Esophagus mucosa (tissue), 1 donor: ENCODE measurements at regions not wholly inside any gene's neighbourhood (a gene's known extent, or its start where the extent isn't known, plus 50 kb on each side); places are given as distances from the start of the nearest gene placed in this dataset.
A peak's percentile ranks its signal among the peaks of the same experiment; 100 is the strongest.
"Not testable (repeated sequence)": the region's sequence is repeated elsewhere in the genome, so short reads cannot be mapped to it uniquely, and the experiment has no call there.

Experiments used
- ATAC-seq: fragments of 200-7000 bp; cut with Tn5 transposase; one replicate; pipeline ENCODE4 v1.9.1; 2020
- donor health status: DM: yes; HTN: yes; CAD: no.

GRCh38 chr22:49004484-49005399 is 822.9 kb downstream of the BRD1 start:
- ATAC-seq = no peak

DNA sequence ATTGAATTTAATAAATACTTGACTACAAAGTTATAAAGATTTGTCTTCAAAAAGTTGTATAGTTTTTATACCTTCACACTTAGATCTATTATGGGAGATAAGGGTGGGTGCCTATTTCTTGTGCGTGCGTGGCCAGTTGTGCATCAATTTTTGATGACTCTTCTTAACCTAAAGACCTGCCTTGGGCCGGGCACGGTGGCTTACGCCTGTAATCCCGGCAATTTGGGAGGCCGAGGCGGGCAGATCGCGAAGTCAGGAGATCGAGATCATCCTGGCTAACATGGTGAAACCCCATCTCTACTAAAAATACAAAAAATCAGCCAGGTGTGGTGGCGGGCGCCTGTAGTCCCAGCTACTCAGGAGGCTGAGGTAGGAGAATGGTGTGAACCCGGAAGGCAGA is 830.1 kb downstream of the BRD1 start:
- ATAC-seq = not testable (repeated sequence)

GRCh38 chr22:48993655-48994054 is 834.0 kb downstream of the BRD1 start:
- no peak for ATAC-seq

DNA sequence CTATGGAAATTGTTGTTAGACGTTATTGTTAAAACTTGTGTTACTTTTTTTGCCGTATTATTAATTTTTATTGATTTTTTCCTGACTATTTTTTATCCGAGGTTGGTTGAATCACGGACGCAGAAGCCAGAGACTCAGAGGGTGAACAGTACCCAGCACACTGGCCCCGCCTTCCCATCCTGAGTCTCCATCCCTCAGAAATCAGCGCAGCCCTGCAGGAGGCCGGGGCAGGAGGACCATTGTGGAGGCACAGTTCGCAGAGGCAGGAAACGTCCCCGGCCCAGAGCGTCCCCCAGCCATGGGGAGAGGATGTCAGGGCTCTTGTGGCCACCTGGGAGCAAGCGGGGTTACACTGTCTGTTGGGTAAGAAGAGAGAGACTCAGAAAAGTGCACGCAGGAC is 843.0 kb downstream of the BRD1 start:
- no peak for ATAC-seq

GRCh38 chr22:48982321-48982905 is 845.3 kb downstream of the BRD1 start:
- no peak for ATAC-seq

DNA sequence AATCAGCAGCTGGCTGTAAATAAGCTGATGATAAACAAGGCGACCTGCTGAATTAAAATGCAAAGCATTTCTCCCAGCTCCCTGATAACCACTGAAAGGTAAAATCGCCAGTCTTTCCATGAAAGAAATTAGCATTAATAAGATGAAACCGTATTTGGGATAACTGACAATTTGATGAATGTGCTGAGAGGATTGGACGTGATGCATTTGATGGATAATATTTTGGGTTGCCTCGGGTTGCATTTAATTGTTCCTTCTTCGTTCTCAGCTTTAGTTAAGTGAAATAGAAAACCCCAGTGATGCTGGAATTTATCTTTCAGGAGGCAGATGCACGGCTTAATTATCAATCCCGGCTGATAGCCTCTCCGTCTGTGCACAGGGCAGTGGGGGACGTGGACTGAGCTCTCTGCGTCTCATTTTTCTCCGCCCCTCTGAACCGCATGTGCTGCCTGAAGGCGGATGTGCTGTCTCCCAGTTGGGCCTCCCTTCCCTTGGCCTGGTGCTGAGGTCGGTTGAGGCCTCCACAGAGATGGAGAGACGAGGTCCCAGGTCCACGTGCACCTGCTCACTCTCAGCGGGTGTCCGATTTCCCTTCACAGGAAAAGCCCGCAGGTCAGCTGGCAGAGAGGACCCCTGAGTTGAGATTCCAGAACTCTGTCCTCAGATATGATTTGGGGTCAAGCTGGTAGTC is 846.2 kb downstream of the BRD1 start:
- no peak for ATAC-seq

DNA sequence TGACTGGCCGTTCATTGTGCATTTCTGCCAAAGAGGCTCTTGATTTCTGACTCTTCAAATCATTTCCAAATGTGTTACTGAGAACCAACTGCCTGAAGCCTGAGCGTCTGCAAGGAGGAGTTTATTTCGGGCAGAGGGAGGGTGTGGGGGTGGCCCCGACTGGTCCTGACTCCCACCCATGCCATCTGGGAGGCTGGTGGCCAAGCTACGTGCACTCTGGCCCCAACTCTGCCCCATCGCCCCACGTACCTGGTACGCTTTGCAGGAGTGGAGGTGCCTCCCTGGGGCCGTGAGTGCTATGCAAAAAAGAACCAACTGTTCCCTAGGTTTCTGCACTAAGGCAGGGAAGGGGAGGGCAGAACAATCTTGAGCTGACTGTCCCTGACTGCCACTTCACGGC is 846.8 kb downstream of the BRD1 start:
- ATAC-seq = no peak

GRCh38 chr22:48980409-48980808 is 847.3 kb downstream of the BRD1 start:
- no peak for ATAC-seq

DNA sequence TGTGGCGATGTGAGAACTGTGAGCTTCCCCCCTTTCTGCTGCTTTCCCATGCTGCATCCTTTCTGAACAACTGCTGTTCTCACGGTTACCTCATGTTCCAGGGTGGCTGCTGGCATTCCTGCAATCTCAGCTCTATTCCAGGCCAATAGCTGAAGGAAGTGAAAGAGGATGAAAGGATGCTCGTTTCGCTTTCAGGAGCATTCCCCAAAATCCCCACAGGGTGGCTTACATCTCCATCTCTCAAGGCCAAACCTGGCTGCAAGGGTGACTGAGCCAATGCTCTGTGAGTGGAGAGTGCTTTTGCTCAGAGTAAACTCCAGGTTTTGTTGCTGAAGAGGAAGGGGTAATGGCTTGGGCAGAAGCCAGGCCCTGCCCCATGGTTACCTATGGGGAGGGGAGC is 848.2 kb downstream of the BRD1 start:
- no peak for ATAC-seq

DNA sequence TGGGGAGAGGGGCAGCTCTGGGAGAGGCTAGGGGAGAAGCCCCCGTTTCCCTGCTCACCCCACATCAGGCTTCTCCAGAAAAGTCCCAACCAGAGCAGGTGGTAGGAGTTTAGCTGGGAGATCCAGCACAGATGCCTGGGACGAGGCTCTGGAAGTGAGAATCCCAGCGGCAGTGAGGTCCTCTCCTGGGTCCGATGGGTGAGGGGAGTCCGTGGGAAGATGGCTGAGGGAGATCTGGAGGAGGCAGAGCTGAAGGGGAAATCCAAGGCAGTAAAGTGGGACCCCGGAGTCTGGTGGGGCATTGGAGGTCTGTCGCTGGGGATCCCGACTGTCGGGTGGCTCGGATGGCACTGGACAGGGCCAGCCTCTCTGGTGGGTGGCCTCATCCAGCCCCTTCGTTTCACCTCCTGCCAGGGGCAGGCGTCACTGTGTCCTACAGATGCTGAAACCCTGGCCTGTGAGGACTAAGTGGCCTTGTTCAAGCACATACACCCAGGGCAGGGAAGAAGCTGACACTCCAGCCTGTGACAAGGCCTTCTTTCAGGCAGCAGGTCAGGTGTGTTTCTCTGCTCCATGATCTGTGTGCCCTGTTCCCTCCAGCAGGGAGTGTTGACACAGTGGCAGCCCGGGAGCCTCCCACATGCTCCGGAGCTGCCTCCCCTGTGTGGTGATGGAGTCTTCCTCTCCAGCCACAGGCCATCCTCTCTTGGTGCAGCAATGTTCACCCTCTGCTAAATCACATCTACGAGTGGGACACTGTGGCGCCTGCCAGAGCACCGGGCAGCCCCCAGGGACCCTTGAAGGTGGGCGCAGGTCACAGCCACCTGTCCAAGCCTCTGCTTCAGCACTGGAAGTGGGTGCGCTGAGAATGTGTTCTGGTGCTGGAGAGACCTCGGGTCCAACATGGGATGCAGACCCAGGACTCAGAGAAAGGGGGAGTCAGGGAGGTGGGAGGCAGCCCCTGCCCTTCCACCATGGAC is 850.8 kb downstream of the BRD1 start:
- ATAC-seq = no peak

- ATAC-seq = no peak
Observed at GRCh38 chr22:48975886-48976285, 851.8 kb downstream of the BRD1 start.

GRCh38 chr22:48975316-48975741 is 852.3 kb downstream of the BRD1 start:
- ATAC-seq = no peak

DNA sequence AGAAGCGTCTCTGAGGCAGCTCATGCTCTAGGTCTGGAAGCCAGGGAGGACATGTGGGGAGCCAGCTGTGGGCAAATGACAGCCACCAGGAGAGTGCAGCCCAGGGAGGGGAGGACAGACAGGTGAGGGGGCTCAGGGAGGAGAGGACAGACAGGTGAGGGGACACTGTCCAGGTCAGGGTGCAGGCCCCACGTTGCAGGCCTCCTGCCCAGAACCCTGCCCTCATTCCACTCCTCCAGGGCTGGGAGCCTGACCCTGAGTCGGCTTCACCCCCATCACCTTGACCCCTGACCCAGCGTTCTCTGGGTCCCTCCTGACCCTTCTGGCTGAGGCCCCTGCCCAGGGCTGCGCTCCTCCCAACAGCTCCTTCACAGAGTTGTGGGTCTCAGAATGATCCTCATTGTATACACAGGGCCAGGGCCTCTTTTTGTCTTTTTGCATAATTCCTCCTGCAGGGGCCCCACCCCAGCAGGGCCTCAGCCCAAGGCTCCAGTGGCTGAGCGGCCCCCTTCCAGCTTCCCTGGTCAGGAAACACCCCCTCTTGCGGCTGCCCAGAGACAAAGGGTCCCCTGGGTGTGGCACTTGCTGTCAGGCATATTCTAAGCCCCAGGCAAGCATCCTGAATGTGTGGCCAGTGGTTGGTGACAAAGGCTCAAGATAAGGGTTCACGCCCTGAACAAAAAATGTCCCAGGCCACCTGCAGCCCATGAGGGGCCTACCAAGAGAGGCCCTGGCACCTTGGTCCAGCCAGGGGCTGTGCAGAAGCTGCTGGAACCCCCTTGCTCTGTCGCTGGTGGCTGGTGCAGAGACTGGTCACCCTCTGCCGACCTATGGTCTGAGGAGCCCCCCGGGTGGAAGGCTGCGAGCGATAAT is 853.0 kb downstream of the BRD1 start:
- no peak for ATAC-seq

- ATAC-seq = no peak
Observed at GRCh38 chr22:48973694-48974041, 854.0 kb downstream of the BRD1 start.

DNA sequence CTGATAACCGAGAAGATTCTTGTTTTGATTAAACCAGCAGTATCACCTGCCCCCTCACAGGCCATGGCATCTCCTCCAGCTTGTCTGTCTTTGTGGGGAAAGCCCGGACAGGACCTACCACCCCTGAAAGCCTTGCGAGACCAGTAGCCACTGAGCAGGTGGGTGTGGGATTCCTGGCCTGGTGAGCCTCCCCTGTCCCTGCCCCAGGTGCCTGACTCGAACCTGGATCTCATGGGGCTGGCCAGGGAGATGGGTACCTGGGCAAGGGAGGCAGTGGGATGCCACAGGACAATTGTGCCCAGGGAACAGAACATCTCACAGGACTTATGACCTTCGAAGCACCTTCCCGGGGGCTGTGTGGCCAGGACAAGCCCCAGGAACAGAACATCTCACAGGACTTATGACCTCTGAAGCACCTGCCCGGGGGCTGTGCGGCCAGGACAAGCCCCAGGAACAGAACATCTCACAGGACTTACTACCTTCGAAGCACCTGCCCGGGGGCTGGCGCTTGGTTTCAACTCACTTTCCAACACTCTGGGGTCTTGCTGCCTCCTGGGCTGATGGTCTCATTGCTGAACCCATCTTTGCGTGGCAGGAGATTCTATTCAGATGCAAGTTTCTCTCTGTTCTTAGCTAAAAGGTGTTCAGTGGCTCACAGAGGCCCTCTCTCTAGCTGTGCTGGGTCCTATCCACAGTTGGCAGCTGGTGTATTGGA is 854.5 kb downstream of the BRD1 start:
- ATAC-seq = no peak

GRCh38 chr22:48968201-48968959 is 859.3 kb downstream of the BRD1 start:
- peak; percentile 77 for ATAC-seq

DNA sequence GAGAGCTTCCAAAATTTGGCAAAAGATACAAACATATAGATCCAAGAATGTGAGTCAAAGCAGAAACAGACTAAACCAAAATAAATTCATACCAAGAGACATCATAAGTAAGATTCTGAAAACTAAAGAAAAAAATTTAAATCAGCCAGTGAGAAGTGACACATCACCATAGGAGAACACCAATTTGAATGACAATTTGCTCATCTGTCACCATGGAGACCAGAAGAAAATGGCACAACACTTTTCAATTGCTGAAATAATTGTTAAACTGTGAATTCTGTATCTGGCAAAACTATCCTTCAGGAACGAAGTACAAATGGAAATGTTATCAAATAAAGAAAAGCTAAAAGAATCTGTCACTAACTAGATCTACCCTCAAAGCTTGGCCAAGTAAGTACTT is 864.3 kb downstream of the BRD1 start:
- ATAC-seq = no peak

- ATAC-seq = no peak
Observed at GRCh38 chr22:48961705-48962104, 866.0 kb downstream of the BRD1 start.

DNA sequence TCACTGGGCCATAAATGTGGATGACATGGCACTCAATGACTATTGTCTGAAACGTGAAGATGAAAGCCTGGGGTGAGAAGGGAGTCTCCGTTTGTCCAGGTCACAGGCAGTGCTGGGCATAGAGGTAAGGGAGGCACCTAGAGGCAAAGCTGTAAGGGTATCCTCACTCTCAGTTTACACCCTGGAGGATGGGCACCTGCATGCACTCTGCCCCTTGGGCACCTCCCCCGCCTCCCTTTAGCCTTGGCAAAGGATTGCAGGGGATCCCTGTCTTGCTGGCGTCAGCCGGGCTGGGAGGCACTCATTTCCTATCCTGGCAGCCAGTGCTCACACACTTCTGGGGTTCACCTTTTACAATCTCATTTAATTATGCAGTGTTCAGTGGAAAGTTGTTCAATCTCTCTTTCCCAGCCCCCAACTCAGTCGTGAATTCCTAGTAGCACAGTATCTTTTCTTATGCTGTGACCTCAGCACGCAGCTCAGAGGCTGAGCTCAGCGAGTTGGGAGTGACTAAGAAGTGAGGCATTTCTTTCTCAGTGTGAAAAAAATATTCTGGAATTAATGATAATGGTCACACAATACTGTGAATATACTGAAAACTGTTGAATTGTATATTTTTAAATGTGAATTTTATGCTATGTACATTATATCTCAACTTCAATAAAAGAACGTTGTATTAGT is 866.6 kb downstream of the BRD1 start:
- no peak for ATAC-seq
